Astrocyte of the spinal cord (primary cell): ENCODE measurements at regions not wholly inside any gene's neighbourhood (a gene's known extent, or its start where the extent isn't known, plus 50 kb on each side); places are given as distances from the start of the nearest gene placed in this dataset.

ENCODE experiments used
- DNase-seq: peaks from one replicate; pipeline ENCODE4 v3.0.0; 2011; ENCODE audit warnings: low read depth, low spot score
- H3K4me3 ChIP-seq: 2 replicates; pipeline ENCODE4 v1.5.1; 2011; ENCODE audit warnings: low read depth, mild to moderate bottlenecking, low read length, moderate library complexity
- CTCF ChIP-seq: IDR thresholded peaks from 2 replicates; pipeline ENCODE4 v1.5.1; 2012; ENCODE audit warnings: low read depth, mild to moderate bottlenecking, low read length, inconsistent platforms
- in situ Hi-C: cut with HindIII; loops from 2 replicates; pipeline ENCODE4 v1.10.0; 2017; ENCODE audit warnings: low sequenced_read_pairs

GRCh38 chr4:43853565-43854264, 594.9 kb downstream of the KCTD8 start:
- TF ChIP-seq CTCF = no peak

DNA sequence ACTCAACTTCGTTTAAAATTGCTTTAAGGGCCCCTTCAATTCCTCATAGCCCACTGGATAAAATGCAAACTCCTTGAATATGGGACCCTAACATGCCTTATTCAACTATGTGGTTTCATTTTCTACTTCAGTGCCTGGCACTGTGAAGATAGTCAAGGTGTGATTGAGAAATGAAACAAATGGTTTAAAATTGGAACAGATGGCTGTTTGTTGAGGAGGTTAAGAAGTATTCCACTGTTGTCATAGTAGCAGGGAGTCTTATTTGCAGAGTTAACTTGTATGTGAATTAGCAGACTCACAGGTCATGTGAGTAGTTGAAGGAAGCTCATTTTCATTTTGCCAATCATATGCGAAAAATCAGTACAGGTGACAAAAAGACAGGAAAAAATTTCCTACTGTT, 593.3 kb downstream of the KCTD8 start:
- in situ Hi-C loops = no loop called here
- H3K4me3 ChIP-seq = no peak overlapping the region
- no peak for DNase-seq
- TF ChIP-seq CTCF = no peak

More at GRCh38 chr4:43853565-43854264, 594.9 kb downstream of the KCTD8 start:
- in situ Hi-C loops = no loop called here
- no peak overlapping the region for H3K4me3 ChIP-seq
- no peak for DNase-seq

- in situ Hi-C loops = no loop called here
- no peak for TF ChIP-seq CTCF
- no peak for DNase-seq
- H3K4me3 ChIP-seq = no peak overlapping the region
These were observed 583.9 kb downstream of the KCTD8 start for GRCh38 chr4:43864616-43865146.

- DNase-seq = no peak
- TF ChIP-seq CTCF = no peak
- in situ Hi-C loops = no loop called here
- H3K4me3 ChIP-seq = no peak overlapping the region
These were observed 580.7 kb downstream of the KCTD8 start for GRCh38 chr4:43867908-43868307.

DNA sequence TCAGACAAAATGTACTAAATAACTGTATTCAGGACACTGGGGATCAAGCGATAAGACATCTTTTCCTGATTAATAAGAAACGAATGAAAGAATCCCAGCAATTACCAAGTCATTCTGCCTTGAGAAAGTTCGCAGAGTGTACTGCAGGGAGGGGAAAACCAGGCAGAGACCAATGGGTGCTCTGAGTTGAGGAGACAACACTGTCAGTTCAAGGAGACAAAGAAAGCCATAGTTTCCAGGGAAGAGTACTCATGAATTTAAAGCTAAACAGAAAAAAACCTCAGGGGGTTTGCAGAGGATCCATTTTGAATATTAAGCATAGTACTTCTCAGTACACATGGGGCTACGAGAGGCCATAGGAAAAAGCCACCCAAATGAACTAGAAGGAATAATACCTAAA, 573.0 kb downstream of the KCTD8 start:
- no peak for DNase-seq
- no peak overlapping the region for H3K4me3 ChIP-seq
- TF ChIP-seq CTCF = no peak
- in situ Hi-C loops = no loop called here

- TF ChIP-seq CTCF = no peak
- H3K4me3 ChIP-seq = no peak overlapping the region
These were observed 566.1 kb downstream of the KCTD8 start for GRCh38 chr4:43882470-43882869.

More at GRCh38 chr4:43882470-43882869, 566.1 kb downstream of the KCTD8 start:
- in situ Hi-C loops = no loop called here
- no peak for DNase-seq
